Activated CD4-positive, CD25-positive, alpha-beta regulatory T cell treated with anti-CD3 and anti-CD28 coated beads, Interleukin-2, amount 50 U/mL, for 72 hours (primary cell): ENCODE measurements at regions not wholly inside any gene's neighbourhood (a gene's known extent, or its start where the extent isn't known, plus 50 kb on each side); places are given as distances from the start of the nearest gene placed in this dataset.

Experiments
- DNase-seq: peaks from one replicate; pipeline ENCODE4 v3.0.0; 2021

GRCh38 chr1:502461-502860, 51.0 kb upstream of the OR4F29 start:
- peak; percentile 5 for DNase-seq
